ENCODE measurements at regions not wholly inside any gene's neighbourhood (a gene's known extent, or its start where the extent isn't known, plus 50 kb on each side); places are given as distances from the start of the nearest gene placed in this dataset.

GRCh38 chr1:58305622-58306021 is 240.9 kb downstream of the OMA1 start:
- FAIRE-seq (no peak), DNase-seq (ENCODE audit: insufficient read length, low spot score) (no peak)
- TF ChIP-seq CTCF (IDR thresholded peaks at IDR 0.05; ENCODE audit: insufficient read depth, missing control alignments), result no peak

- no peak for FAIRE-seq
- no peak for TF ChIP-seq CTCF (IDR thresholded peaks at IDR 0.05; ENCODE audit: insufficient read depth, missing control alignments)
- no peak for DNase-seq (ENCODE audit: insufficient read length, low spot score)
Observed at GRCh38 chr1:58304346-58304975, 242.1 kb downstream of the OMA1 start.

GRCh38 chr1:58303841-58304240 is 242.7 kb downstream of the OMA1 start:
- TF ChIP-seq CTCF (IDR thresholded peaks at IDR 0.05; ENCODE audit: insufficient read depth, missing control alignments), result no peak
- FAIRE-seq (no peak), DNase-seq (ENCODE audit: insufficient read length, low spot score) (no peak)

- DNase-seq (ENCODE audit: insufficient read length, low spot score), result no peak
- TF ChIP-seq CTCF (IDR thresholded peaks at IDR 0.05; ENCODE audit: insufficient read depth, missing control alignments), result no peak
- no peak for FAIRE-seq
Observed at GRCh38 chr1:58293388-58293787, 253.1 kb downstream of the OMA1 start.

- no peak for DNase-seq (ENCODE audit: insufficient read length, low spot score)
- FAIRE-seq, result no peak
- no peak for TF ChIP-seq CTCF (IDR thresholded peaks at IDR 0.05; ENCODE audit: insufficient read depth, missing control alignments)
Observed at GRCh38 chr1:58290685-58291372, 255.7 kb downstream of the OMA1 start.

- no peak for FAIRE-seq
- no peak for TF ChIP-seq CTCF (IDR thresholded peaks at IDR 0.05; ENCODE audit: insufficient read depth, missing control alignments)
- no peak for DNase-seq (ENCODE audit: insufficient read length, low spot score)
Observed at GRCh38 chr1:58288624-58289142, 257.8 kb downstream of the OMA1 start.

Data from D721Med (cell line).